WTC11 (cell line): ENCODE measurements at regions not wholly inside any gene's neighbourhood (a gene's known extent, or its start where the extent isn't known, plus 50 kb on each side); places are given as distances from the start of the nearest gene placed in this dataset.

Experiments used
- ELF4 ChIP-seq: sonication (generic); formaldehyde crosslinking; IDR thresholded peaks from 2 replicates; pipeline ENCODE4 v1.8.1; 2022; ENCODE audit warnings: low read depth, mild to moderate bottlenecking, moderate library complexity, missing genetic modification reagents
- ETV6 ChIP-seq: sonication (generic); formaldehyde crosslinking; IDR thresholded peaks from 2 replicates; pipeline ENCODE4 v1.8.1; 2022; ENCODE audit warnings: mild to moderate bottlenecking, missing genetic modification reagents
- JUN ChIP-seq: sonication (generic); formaldehyde crosslinking; IDR thresholded peaks from 2 replicates; pipeline ENCODE4 v1.8.0; 2023; ENCODE audit warnings: mild to moderate bottlenecking, missing genetic modification reagents
- NR2C2 ChIP-seq: sonication (generic); formaldehyde crosslinking; IDR thresholded peaks from 2 replicates; pipeline ENCODE4 v1.8.0; 2022; ENCODE audit warnings: mild to moderate bottlenecking, missing genetic modification reagents
- SP1 ChIP-seq: sonication (generic); formaldehyde crosslinking; conservative IDR thresholded peaks from 2 replicates; pipeline ENCODE4 v1.8.1; 2022; ENCODE audit warnings: missing genetic modification reagents
- TEAD4 ChIP-seq: sonication (generic); formaldehyde crosslinking; IDR thresholded peaks from 2 replicates; pipeline ENCODE4 v1.8.0; 2022; ENCODE audit warnings: mild to moderate bottlenecking, missing genetic modification reagents
- ZBTB21 ChIP-seq: sonication (generic); formaldehyde crosslinking; IDR thresholded peaks from 2 replicates; pipeline ENCODE4 v1.8.1; 2023; ENCODE audit warnings: mild to moderate bottlenecking, missing genetic modification reagents, borderline replicate concordance
- TF ChIP-seq, protein P1 (sequence below): fragments of 200-600 bp; IDR thresholded peaks from 2 replicates; pipeline ENCODE4 v1.8.0; 2022; ENCODE audit warnings: antibody characterized with exemption
- TF ChIP-seq, protein P2 (sequence below): sonication (generic); formaldehyde crosslinking; IDR thresholded peaks from 2 replicates; pipeline ENCODE4 v1.8.1; 2022; ENCODE audit warnings: low read depth, missing genetic modification reagents, borderline replicate concordance
- TF ChIP-seq, protein P3 (sequence below): sonication (generic); formaldehyde crosslinking; conservative IDR thresholded peaks from 2 replicates; pipeline ENCODE4 v1.8.1; 2023; ENCODE audit warnings: mild to moderate bottlenecking, low read depth, missing genetic modification reagents, moderate library complexity

DNA sequence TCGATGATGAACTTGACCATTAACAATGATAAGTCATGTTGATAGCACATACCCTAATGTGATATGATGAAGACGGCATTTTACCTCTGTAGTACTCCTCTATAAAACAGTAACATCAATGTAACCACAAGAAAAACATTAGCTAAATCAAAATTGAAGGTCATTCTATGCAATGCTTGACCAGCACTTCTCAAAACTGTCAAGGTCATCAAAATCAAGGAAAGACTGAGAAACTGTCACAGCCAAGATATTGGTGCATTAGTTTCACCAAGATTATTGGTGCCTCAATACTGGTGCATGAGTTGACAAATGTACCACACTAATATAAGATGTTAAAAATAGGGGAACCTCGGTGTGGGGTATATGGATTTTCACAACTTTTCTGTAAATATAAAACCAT is 251.1 kb upstream of the CNTN4 start:
- TF ChIP-seq, protein P1, sequence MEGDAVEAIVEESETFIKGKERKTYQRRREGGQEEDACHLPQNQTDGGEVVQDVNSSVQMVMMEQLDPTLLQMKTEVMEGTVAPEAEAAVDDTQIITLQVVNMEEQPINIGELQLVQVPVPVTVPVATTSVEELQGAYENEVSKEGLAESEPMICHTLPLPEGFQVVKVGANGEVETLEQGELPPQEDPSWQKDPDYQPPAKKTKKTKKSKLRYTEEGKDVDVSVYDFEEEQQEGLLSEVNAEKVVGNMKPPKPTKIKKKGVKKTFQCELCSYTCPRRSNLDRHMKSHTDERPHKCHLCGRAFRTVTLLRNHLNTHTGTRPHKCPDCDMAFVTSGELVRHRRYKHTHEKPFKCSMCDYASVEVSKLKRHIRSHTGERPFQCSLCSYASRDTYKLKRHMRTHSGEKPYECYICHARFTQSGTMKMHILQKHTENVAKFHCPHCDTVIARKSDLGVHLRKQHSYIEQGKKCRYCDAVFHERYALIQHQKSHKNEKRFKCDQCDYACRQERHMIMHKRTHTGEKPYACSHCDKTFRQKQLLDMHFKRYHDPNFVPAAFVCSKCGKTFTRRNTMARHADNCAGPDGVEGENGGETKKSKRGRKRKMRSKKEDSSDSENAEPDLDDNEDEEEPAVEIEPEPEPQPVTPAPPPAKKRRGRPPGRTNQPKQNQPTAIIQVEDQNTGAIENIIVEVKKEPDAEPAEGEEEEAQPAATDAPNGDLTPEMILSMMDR: no peak
- TF ChIP-seq SP1: no peak
- no peak for TF ChIP-seq JUN (CRISPR knock-in tag)
- no peak for TF ChIP-seq TEAD4
- TF ChIP-seq, protein P2, sequence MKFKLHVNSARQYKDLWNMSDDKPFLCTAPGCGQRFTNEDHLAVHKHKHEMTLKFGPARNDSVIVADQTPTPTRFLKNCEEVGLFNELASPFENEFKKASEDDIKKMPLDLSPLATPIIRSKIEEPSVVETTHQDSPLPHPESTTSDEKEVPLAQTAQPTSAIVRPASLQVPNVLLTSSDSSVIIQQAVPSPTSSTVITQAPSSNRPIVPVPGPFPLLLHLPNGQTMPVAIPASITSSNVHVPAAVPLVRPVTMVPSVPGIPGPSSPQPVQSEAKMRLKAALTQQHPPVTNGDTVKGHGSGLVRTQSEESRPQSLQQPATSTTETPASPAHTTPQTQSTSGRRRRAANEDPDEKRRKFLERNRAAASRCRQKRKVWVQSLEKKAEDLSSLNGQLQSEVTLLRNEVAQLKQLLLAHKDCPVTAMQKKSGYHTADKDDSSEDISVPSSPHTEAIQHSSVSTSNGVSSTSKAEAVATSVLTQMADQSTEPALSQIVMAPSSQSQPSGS: no peak
- TF ChIP-seq ELF4 (CRISPR knock-in tag): no peak
- TF ChIP-seq, protein P3, sequence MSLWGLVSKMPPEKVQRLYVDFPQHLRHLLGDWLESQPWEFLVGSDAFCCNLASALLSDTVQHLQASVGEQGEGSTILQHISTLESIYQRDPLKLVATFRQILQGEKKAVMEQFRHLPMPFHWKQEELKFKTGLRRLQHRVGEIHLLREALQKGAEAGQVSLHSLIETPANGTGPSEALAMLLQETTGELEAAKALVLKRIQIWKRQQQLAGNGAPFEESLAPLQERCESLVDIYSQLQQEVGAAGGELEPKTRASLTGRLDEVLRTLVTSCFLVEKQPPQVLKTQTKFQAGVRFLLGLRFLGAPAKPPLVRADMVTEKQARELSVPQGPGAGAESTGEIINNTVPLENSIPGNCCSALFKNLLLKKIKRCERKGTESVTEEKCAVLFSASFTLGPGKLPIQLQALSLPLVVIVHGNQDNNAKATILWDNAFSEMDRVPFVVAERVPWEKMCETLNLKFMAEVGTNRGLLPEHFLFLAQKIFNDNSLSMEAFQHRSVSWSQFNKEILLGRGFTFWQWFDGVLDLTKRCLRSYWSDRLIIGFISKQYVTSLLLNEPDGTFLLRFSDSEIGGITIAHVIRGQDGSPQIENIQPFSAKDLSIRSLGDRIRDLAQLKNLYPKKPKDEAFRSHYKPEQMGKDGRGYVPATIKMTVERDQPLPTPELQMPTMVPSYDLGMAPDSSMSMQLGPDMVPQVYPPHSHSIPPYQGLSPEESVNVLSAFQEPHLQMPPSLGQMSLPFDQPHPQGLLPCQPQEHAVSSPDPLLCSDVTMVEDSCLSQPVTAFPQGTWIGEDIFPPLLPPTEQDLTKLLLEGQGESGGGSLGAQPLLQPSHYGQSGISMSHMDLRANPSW (CRISPR knock-in tag): no peak
- TF ChIP-seq ZBTB21 (CRISPR knock-in tag): no peak
- no peak for TF ChIP-seq NR2C2 (CRISPR knock-in tag)
- TF ChIP-seq ETV6 (CRISPR knock-in tag): no peak
